GM12892 (cell line): ENCODE measurements at regions not wholly inside any gene's neighbourhood (a gene's known extent, or its start where the extent isn't known, plus 50 kb on each side); places are given as distances from the start of the nearest gene placed in this dataset.

Experiments used
- DNase-seq: peaks from one replicate; pipeline ENCODE4 v3.0.0; 2011; ENCODE audit not compliant: insufficient read length
- FAIRE-seq: peaks from 2 replicates; lab custom pipeline; 2011; peaks lifted over from hg19 to GRCh38; lab: Jason Lieb, UNC
- POLR2A ChIP-seq: IDR thresholded peaks from 2 replicates; pipeline ENCODE4 v1.6.1; 2011; ENCODE audit warnings: low read depth, low read length, control low read depth
- POLR2AphosphoS5 ChIP-seq: IDR thresholded peaks from 2 replicates; pipeline ENCODE4 v1.6.1; 2011; ENCODE audit warnings: low read depth, low read length, control low read depth
- TAF1 ChIP-seq: IDR thresholded peaks from 2 replicates; pipeline ENCODE4 v1.6.1; 2011; ENCODE audit warnings: low read depth, mild to moderate bottlenecking, control low read depth, low read length, borderline replicate concordance

- FAIRE-seq, result no peak
- TF ChIP-seq POLR2AphosphoS5, result no peak
- DNase-seq, result no peak
Measured at GRCh38 chr2:13103151-13103550, 386.4 kb downstream of the TRIB2 start.

DNA sequence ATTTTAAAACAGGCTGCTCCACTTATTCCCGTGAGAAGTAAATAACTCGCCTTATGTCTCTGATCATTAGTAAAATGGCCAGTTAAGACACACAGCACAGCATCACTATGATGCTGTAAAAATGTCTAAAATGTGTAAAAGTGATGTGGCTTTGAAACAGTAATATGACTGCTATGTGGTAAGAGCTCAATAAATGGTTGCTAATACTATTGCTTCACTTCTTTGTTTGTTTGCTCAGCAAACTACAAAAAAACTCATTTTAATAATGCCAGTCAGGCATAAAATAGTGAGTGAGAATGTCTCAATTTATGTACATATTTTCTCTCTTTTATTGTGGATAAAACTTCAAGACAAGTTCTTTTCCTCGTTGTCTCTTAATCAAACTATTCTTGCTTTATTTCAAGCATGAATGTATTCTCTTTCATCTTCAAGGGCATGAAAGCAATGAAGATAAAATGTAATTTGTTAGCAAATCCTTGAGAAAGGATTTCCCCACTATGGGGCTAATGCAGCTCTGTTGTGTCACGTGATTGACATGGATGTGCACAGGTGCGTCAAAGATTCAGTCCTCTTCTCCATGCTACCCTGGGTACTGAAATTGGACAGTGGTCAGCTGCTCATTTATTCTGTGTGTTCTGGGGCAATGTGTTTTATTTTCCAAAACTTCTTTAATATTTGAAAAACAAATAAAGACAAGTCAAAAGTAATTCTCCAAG is 387.2 kb downstream of the TRIB2 start:
- TF ChIP-seq POLR2AphosphoS5 (no peak), TAF1 (no peak), POLR2A (no peak)
- DNase-seq (no peak), FAIRE-seq (no peak)

- DNase-seq (no peak), FAIRE-seq (no peak)
- TF ChIP-seq POLR2A (no peak), POLR2AphosphoS5 (no peak), TAF1 (no peak)
Measured at GRCh38 chr2:13104723-13105122, 388.0 kb downstream of the TRIB2 start.

DNA sequence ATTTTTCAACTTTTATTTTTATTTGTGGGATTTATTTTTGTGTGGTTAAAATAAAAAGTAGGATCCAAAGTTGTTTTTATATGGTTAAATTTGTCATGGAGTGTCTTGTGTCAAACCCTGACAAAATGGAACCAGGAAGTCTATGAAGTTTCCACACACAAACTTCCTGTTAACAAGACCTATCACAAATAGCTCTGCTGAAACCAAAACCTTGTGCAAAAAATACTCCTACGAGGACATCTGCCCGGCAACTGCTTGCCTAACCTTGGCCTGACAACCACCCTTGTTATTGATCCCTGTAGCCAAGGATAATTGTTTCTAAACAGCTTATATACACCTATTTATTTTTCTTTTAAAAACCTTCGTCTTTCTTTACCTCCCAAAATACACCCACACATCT is 389.6 kb downstream of the TRIB2 start:
- no peak for FAIRE-seq
- TF ChIP-seq TAF1 (no peak), POLR2AphosphoS5 (no peak), POLR2A (no peak)

DNA sequence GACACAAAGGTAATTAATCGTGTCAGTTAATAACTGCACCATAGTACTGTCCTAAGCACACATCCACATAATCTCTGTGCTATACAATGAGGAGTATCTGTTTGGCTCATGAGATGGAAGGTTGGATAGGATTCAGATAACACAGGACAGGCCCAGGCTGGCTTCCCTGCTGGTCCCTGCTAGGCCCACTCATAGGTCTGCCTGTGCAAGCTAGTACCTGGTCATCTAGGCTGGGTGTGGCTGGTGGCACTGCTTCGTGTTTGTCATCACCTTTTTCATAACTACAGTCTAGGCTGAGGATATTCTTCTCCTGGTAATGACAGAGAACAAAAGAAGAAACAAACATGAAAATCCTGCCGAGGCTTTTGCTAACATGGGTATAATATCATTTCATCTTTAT is 392.8 kb downstream of the TRIB2 start:
- DNase-seq (no peak), FAIRE-seq (no peak)
- no peak for TF ChIP-seq POLR2AphosphoS5
- TF ChIP-seq POLR2A, result no peak
- TF ChIP-seq TAF1, result no peak

More for the DNA sequence above, 389.6 kb downstream of the TRIB2 start:
- no peak for DNase-seq

DNA sequence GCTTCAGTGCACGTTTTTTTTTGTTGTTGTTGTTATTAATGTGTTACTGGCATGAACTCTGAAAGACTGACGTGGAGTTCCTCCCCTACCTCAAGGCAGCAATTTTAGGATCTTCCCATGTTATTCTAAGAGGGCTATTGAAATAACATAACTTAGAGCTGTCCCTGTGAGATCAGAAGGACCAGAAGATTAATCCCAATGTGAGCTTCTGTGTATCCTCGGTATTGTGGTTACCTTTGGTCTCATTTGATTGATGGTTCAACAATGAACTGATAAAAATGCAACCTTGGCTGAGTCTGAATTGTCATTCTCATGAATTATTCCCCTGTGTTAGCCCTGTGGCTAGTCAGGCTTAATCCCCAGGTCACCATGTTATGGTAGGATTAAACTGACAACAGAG is 394.1 kb downstream of the TRIB2 start:
- DNase-seq, result no peak
- TF ChIP-seq POLR2AphosphoS5 (no peak), POLR2A (no peak), TAF1 (no peak)
- FAIRE-seq, result no peak

DNA sequence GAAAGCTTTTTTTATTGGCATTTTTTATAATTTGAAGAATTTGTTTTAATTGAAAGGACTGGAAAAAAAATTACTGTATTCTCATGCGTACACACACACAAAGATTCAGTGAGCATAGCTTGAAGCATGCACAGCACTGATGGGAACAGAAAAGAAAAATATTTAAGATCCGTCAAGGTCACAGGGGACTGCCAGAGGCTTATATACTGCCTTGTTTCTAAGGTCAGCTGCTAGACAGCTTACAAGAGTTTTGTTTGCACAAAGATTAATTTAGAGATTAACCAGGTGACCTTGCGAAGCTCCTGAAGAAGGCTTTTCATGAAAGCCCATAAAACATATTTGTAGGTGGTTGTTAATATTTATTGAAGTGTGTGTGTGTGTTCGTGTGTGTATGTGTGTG is 396.3 kb downstream of the TRIB2 start:
- DNase-seq (no peak), FAIRE-seq (no peak)
- no peak for TF ChIP-seq TAF1
- TF ChIP-seq POLR2AphosphoS5, result no peak
- no peak for TF ChIP-seq POLR2A

DNA sequence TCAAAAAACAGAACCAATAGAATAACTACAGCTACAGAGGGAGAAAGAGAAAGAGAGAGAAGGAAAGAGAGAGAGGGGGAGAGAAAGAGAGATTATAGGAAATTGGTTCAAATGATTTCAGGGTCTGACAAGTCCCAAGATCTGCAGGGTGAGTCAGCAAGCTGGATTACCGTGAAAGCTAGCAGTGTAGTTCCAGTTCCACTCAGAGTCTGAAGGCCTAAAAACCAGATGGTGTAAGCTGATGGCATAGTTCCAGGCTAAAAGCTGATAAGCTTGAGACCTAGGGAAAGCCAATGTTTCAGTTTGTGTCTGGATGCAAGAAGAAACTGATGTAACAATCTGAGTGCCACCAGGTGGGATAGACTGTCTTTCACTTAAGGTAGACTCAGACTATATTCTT is 397.7 kb downstream of the TRIB2 start:
- TF ChIP-seq POLR2A (no peak), TAF1 (no peak), POLR2AphosphoS5 (no peak)
- no peak for DNase-seq
- FAIRE-seq, result no peak

- TF ChIP-seq POLR2AphosphoS5, result no peak
- TF ChIP-seq POLR2A, result no peak
- no peak for TF ChIP-seq TAF1
- no peak for DNase-seq
- FAIRE-seq, result no peak
Measured at GRCh38 chr2:13115643-13116042, 398.9 kb downstream of the TRIB2 start.

DNA sequence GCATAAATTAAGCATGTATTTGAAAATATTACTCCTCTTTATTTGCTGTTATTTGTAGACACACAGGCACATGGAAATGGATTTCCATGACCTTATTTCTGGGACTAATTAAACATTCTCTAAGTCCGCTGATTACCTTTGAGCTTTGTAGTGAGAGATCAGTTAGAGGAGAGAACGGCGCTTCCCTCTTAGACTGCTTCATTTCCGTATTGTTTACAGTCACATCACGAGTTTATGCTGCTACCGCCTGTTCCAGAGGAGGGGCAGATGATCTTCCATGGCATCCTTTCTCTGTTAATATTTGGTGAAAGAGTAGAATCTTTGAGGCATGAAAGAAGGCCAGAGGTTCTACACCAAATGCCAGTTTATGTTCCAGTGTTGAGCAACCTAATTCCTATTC is 404.4 kb downstream of the TRIB2 start:
- FAIRE-seq, result no peak
- no peak for DNase-seq
- TF ChIP-seq POLR2AphosphoS5 (no peak), TAF1 (no peak), POLR2A (no peak)

- DNase-seq (no peak), FAIRE-seq (no peak)
- no peak for TF ChIP-seq POLR2A
- TF ChIP-seq TAF1, result no peak
- TF ChIP-seq POLR2AphosphoS5, result no peak
Measured at GRCh38 chr2:13128139-13128538, 411.4 kb downstream of the TRIB2 start.

- no peak for FAIRE-seq
- DNase-seq, result no peak
- TF ChIP-seq POLR2A (no peak), POLR2AphosphoS5 (no peak), TAF1 (no peak)
Measured at GRCh38 chr2:13135369-13135768, 418.6 kb downstream of the TRIB2 start.
